Stimulated activated CD8-positive, alpha-beta memory T cell treated with anti-CD3 and anti-CD28 coated beads, Interleukin-7, amount 100 ng/mL, for 24 hours (primary cell): ENCODE measurements at regions not wholly inside any gene's neighbourhood (a gene's known extent, or its start where the extent isn't known, plus 50 kb on each side); places are given as distances from the start of the nearest gene placed in this dataset.
"Not testable (repeated sequence)": the region's sequence is repeated elsewhere in the genome, so short reads cannot be mapped to it uniquely, and the experiment has no call there.

Experiments
- DNase-seq: peaks from one replicate; pipeline ENCODE4 v3.0.0-alpha.2; 2020; ENCODE audit warnings: low read depth

GRCh38 chr10:30697221-30697620 is 67.7 kb upstream of the LYZL2 start:
- DNase-seq, result not testable (repeated sequence)

DNA sequence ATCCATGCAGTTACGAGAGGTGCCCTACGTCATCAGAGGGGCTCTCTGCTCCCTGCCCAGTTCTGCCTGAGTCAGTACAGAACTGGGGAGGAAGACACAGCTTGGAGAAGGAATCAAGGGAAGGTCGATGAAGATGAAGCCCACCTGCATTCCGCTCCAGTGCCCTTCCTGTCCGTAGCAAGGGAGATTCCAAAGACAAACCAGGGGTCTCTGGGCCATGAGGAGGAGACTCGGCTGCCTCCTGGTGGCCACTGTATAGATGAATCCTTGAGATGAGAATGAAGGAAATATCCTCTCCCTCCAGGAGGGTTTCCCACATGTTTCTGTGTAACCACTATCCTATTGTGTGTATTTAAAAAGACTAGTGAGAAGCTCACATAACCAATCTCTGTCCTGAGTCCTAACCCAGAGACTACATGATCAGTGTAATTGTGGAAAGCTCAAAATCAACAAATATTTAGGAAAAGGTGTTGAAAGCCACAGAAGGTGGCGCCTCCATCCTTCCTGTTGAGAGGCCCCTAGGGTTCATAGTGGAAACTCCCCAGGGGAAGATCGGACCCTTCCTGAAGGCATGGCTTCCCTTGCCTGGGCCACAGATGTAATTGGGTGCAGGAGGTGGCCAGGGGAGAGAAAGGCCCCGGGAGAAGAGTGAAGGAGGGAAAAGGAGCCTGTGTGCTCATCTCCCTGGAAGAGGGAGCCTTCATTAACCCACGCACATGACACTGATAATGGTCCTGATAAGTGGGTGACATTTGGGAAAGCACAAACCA is 67.0 kb upstream of the LYZL2 start:
- not testable (repeated sequence) for DNase-seq

- DNase-seq, result peak; percentile 55
Observed at GRCh38 chr10:30695481-30696236, 66.1 kb upstream of the LYZL2 start.

DNA sequence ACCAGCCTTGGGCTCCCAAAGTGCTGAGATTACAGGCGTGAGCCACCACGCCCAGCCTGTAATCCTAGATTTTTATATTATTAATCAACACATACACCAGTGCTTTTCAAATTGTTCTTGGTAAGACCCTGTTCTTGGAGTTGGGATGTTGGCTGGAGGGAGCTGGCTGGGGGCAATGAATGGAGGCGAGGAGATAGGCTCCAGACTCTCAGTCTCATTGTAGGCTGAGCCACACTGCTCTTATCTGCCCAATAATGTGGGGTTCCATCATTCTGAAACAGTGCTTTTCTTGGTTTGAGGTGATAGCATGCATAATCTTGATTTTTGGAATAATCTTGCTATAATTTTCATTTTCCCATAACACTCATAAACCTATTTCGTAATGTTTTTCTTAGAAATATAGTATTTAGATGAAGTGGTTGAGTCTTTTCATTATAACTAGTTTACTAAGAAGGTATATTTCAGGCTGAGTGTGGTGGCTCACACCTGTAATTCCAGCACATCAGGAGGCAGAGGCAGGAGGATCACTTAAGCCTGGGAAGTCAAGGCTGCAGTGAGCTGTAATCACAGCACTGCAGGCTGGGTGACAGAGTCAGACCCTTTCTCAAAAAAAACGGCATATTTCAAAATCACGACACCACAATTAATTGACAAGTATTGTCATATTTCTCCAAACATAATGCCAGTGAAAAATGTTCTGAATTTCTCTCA is 65.1 kb upstream of the LYZL2 start:
- no peak for DNase-seq

GRCh38 chr10:30691639-30692015 is 62.1 kb upstream of the LYZL2 start:
- DNase-seq, result no peak

DNA sequence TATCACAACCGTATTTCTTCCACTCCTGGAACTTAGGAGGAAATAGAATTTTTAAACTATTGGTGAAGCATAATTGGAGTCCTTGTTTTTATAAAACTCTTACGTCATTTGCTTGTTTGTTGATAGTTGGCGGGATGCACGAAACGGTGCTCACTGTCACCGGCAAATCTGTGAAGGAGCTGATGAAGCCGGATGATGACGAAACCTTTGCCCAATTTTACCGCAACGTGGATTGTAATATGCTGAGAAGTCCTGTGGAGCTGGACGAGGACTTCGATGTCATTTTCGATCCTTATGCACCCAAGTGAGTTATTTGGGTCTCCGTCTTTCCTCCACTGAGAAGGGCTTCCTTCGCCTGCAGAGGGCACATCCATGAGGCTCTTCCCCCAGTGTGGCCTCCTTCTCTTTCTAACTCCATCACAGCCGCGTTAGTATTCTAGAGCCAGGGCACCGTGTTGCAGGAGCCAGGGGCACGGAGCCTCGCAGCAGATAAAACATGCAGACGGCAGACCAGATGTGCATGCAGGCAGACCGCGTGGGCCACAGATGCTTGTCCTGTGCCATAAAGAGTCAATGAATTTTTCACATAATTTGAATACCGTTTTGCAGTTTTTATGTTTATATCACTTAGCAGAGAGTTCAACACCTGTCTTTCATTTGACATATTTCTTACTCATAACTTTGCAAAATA is 61.5 kb upstream of the LYZL2 start:
- DNase-seq, result not testable (repeated sequence)

GRCh38 chr10:30688456-30688855 is 58.9 kb upstream of the LYZL2 start:
- DNase-seq, result no peak

DNA sequence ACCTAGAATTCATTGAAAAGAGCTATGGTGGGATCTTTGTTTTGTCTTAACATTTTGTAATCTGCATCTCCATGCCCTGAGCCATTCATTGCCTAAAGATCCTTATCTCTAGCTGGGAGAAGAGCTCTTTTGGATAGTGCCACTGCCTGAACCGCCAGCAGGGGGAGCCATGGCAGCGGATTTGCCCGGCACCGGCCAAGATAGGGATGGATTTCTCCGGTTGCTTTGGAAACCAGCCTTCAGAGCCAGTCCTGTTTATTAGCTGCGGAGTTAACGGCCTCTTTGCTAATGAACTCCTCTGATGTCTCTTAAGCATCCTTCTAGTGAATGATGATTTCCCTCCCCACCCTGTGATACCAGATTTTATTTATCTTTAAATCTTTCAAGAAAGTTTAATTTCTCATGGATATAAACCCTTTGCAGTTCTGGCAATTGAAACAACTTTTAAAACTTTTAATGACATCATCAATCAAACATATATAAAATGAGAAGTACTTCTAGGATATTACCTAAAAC is 58.2 kb upstream of the LYZL2 start:
- DNase-seq, result peak; percentile 70

GRCh38 chr10:30686708-30687107 is 57.2 kb upstream of the LYZL2 start:
- DNase-seq, result no peak

DNA sequence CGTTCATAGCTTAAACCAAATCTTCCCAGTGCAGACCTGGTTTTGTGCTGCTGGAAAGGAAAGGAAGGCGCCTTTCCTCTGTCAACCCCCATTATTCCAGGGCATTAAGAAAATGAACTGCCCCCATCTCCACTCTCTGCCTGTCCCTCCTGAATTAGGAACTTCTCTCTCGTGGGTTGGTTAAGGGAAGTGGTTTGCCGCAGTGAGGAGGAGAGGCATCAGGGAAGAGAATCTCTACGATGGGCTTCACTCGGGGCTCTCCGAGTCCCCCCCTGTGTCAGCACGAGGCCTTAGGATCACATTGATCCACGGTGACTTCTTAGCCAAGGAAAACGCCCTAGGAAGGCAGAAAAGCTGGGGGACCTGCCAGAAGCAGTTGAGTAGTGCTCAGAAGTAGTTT is 53.9 kb upstream of the LYZL2 start:
- no peak for DNase-seq

DNA sequence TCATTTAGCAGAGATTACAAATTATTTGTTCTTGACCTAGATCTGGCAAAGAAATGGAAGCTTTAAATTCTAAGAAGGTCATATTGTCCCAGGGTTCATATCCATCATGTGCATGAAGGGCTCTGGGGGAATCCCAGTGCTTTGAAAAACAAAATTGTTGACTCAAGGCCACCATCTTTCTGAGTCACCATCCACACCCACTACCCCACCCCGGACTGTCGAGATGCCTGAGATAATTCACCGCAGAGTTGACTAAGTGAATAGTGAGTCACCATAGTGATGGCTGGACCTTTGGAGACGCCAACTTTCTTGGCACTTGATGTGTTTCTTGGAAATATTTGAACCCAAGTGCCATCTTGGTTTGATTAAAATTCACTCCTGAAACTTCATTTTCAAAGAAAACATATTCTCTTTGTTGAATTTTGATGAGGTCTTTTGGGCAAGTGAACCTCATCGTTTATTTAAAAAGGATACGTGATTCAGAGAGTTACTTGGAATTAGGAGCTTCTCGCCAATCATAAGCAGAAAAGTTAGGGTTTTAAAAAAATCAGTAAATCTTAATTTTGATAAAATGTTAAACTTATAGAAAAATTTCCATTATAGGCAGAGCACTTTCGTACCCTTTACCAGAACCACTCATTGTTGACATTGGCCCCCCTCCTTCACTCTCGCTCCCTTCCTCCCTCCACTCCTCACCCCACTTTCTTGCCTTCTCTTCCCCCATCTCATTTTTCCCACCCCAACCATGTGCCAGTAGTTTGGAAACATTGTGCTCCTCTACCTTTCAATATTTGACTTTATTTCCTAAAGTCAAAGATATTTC is 53.0 kb upstream of the LYZL2 start:
- peak; percentile 52 for DNase-seq

DNA sequence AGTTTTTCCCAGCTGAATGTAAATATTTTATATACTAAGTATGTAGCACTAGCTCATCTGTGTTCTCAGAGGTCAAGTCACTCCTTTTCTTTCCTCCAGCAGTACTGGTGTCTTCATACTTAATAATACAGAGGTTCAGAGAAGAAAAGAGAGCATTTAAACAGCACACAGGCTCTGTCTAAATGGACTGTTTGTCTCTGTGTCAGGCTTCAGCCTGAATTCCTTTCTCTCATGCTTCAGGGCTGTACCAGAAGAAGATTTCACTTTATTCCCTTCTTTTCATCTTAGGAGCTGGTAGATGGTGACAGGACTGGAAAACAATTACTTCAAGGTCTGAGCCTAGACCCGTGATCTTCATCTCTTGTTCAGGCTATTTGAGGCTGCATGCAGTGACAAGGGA is 51.4 kb upstream of the LYZL2 start:
- DNase-seq, result no peak
